A673 (cell line): ENCODE measurements at regions not wholly inside any gene's neighbourhood (a gene's known extent, or its start where the extent isn't known, plus 50 kb on each side); places are given as distances from the start of the nearest gene placed in this dataset.

Experiments
- BruUV-seq: library from RNA; stranded (reverse); fragments of 400-500 nt; replicated peaks from 2 replicates; lab custom pipeline; 2021; lab: Mats Ljungman, UMichigan
- CTCF ChIA-PET: fragments of 300-600 bp; sonication (Branson Sonifier 250); formaldehyde crosslinking; loops from one replicate; lab custom pipeline; 2022; ENCODE audit warnings: antibody characterized with exemption; lab: Charles Lee
- POLR2A ChIA-PET: fragments of 300-600 bp; sonication (Branson Sonifier 250); formaldehyde crosslinking; loops from one replicate; lab custom pipeline; 2022; ENCODE audit warnings: antibody characterized with exemption; ENCODE audit not compliant: low non-redundant PET; lab: Charles Lee
- DNase-seq: peaks from one replicate; pipeline ENCODE4 v3.0.0-alpha.2; 2015; ENCODE audit warnings: low spot score
- H3K27ac ChIP-seq: fragments of 200-600 bp; sonication (generic); 2 replicates; pipeline ENCODE4 v1.5.1; 2016; ENCODE audit warnings: mixed run types, low read depth, mild to moderate bottlenecking, mixed read lengths, antibody characterized with exemption, low read length; ENCODE audit not compliant: poor library complexity, severe bottlenecking
- H3K27me3 ChIP-seq: fragments of 200-600 bp; sonication (generic); replicated peaks from 2 replicates; pipeline ENCODE4 v1.6.1; 2017; ENCODE audit warnings: mixed run types, low read depth, mild to moderate bottlenecking, mixed read lengths, antibody characterized with exemption, low read length; ENCODE audit not compliant: insufficient read depth, poor library complexity
- H3K36me3 ChIP-seq: fragments of 200-600 bp; sonication (generic); 2 replicates; pipeline ENCODE4 v1.6.1; 2016; ENCODE audit warnings: mixed run types, mild to moderate bottlenecking, mixed read lengths, antibody characterized with exemption, low read length; ENCODE audit not compliant: insufficient read depth, poor library complexity, severe bottlenecking
- H3K4me1 ChIP-seq: fragments of 200-600 bp; sonication (generic); 2 replicates; pipeline ENCODE4 v1.6.1; 2017; ENCODE audit warnings: mixed run types, mild to moderate bottlenecking, mixed read lengths, antibody characterized with exemption, low read length; ENCODE audit not compliant: insufficient read depth, poor library complexity, severe bottlenecking
- H3K4me3 ChIP-seq: fragments of 200-600 bp; sonication (generic); 2 replicates; pipeline ENCODE4 v1.5.1; 2016; ENCODE audit warnings: low read depth, mixed run types, mild to moderate bottlenecking, mixed read lengths, low read length; ENCODE audit not compliant: poor library complexity, severe bottlenecking
- H3K9me3 ChIP-seq: fragments of 200-600 bp; sonication (generic); 2 replicates; pipeline ENCODE4 v1.6.1; 2016; ENCODE audit warnings: mixed run types, low read depth, mild to moderate bottlenecking, mixed read lengths, antibody characterized with exemption, low read length; ENCODE audit not compliant: poor library complexity, severe bottlenecking
- CTCF ChIP-seq: fragments of 300-800, 200-600 bp; sonication (generic); conservative IDR thresholded peaks from 2 replicates; pipeline ENCODE4 v1.5.1; 2017; ENCODE audit warnings: low read depth, mild to moderate bottlenecking, antibody characterized with exemption, low read length, moderate library complexity, mixed read lengths
- EZH2 ChIP-seq: fragments of 200-600 bp; sonication (generic); IDR thresholded peaks from 2 replicates; pipeline ENCODE4 v1.6.1; 2017; ENCODE audit warnings: borderline replicate concordance, low read depth, mild to moderate bottlenecking, mixed read lengths, antibody characterized with exemption, low read length; ENCODE audit not compliant: poor library complexity, severe bottlenecking
- intact Hi-C: fragments of 100-400 bp; cut with micrococcal nuclease; formaldehyde crosslinking; loops from one replicate; pipeline ENCODE4 v1.10.0; 2022; ENCODE audit not compliant: unreplicated experiment

DNA sequence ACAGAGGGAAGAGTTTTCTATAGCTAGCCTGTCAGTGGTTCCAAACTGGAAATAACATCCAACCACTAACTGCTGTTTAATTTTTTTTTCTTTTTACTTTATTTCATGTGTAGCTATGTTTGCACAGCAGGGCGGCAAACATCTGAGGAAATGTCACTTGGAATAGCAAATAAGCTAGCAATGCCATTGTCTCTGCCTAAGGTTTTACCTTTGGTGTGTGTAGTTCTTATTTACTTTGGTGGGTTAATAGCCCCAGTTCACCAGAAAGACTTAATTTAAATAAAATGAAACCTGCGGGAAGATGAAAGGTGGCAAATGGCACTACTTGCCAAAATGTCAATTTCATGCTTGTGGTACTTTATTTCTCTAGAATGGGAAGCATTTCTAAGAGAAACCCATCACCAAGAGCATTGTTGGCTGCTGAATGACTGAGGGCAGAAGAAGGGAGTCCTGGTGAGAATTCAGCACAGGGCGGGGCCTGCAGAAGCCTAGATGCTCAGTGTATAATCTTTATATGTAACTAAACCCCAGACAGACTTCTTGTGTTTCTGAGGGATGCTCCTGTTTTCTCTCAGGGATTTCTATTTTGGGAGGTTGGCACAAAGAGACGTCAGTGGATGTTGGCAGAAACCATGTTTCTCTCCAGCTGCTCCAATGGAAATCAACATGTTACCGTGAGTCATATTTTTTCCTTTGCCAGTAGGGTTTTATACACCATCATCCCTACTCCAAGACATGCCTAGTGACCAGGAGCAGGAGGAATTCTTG lies 300.4 kb upstream of the NT5C1B start:
- POLR2A ChIA-PET: no interaction called here
- TF ChIP-seq EZH2 (no peak), CTCF (no peak)
- H3K27me3 ChIP-seq: no peaks in the 10 kb centered on the region
- intact Hi-C loops: no loop called here
- H3K36me3 ChIP-seq: no peaks in the 10 kb centered on the region
- no peak for DNase-seq
- H3K9me3 ChIP-seq: no peaks in the 10 kb centered on the region
- H3K4me3 ChIP-seq: no peak overlapping the region
- no peaks in the 10 kb centered on the region for H3K4me1 ChIP-seq
- no peak overlapping the region for H3K27ac ChIP-seq
- CTCF ChIA-PET: no interaction called here
- BruUV-seq: no TSS peak

DNA sequence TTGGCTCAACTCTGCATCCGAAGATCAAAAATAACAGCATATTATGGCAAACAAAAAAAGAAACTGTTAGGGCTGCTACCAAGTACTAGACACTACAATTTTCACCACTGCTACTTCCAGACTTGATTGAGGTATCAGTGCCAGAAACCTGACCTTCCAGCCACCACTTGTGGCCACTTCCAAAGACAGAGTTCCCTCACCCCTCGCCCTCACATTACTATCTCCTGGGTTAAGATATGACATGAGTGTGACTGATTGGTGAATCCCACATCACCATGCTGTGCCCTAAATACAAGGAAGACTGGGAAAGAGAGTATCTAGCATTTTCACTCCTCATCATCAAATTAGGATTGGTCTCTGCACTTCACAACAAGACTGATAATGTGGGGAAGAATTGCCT lies 296.1 kb upstream of the NT5C1B start:
- ChIA-PET POLR2A (no interaction called here), CTCF (no interaction called here)
- DNase-seq: no peak
- no peak for TF ChIP-seq EZH2
- no peak for TF ChIP-seq CTCF
- intact Hi-C loops: no loop called here
- no TSS peak for BruUV-seq
- H3K27me3 ChIP-seq: no peaks in the 10 kb centered on the region
- no peak overlapping the region for H3K4me3 ChIP-seq
- no peaks in the 10 kb centered on the region for H3K4me1 ChIP-seq
- H3K9me3 ChIP-seq: no peaks in the 10 kb centered on the region
- H3K36me3 ChIP-seq: no peaks in the 10 kb centered on the region
- no peak overlapping the region for H3K27ac ChIP-seq

DNA sequence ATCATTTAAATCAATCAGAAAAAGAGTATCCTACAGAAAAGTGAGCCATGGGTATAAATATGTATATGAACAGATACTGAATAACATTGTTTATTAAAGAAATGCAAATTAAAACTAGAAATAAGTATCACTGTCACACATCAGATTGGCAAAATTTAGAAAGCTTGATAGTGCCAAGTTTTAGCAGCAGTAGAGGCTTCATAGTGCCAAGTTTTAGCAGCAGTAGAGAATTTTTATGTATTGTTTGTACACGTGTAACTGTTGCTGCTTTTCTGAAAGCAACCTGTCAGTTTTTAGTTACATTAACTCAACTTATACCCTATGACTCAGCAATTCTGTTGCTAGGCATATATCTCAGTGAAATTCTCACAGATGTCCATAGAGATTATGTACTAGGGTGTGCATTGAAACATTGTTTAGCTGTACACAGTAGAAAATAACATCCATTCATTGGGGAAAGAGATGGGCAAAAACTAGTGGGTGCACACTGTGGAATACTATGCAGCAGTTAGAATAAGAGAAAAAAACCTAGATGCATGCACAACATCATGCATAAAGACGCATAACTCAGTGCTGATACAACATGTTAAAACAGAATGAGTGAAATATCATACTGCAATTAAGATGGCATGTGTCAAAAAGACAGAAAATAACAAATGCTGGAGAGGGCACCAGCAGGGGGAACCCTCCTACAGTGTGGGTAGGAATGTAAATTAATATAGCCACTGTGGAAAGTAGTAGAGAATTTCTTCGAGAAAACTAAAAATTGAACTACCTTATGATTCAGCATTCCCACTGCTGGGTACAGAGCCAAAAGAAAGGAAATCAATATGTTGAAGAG lies 294.5 kb upstream of the NT5C1B start:
- DNase-seq: peak; percentile 3

More for the DNA sequence above, 294.5 kb upstream of the NT5C1B start:
- ChIA-PET POLR2A (no interaction called here), CTCF (interaction anchor here (0.7 kb wide), 1 partner anchor 477 kb away, joined by 3 read pairs; no protein-coding TSS in a partner anchor)
- no peak overlapping the region for H3K4me3 ChIP-seq
- BruUV-seq: no TSS peak
- no peaks in the 10 kb centered on the region for H3K9me3 ChIP-seq
- H3K4me1 ChIP-seq: no peaks in the 10 kb centered on the region
- no peaks in the 10 kb centered on the region for H3K36me3 ChIP-seq
- TF ChIP-seq EZH2 (no peak), CTCF (peak; percentile 35; the same call in 1 of the 2 replicates)
- H3K27me3 ChIP-seq: no peaks in the 10 kb centered on the region
- H3K27ac ChIP-seq: no peak overlapping the region
- intact Hi-C loops: no loop called here
